Endothelial cell of umbilical vein (primary cell): ENCODE measurements at regions not wholly inside any gene's neighbourhood (a gene's known extent, or its start where the extent isn't known, plus 50 kb on each side); places are given as distances from the start of the nearest gene placed in this dataset.
"Not testable (repeated sequence)": the region's sequence is repeated elsewhere in the genome, so short reads cannot be mapped to it uniquely, and the experiment has no call there.

Source experiments
- BruUV-seq: library from RNA; stranded (reverse); fragments of 400-500 nt; replicated peaks from 2 replicates; lab custom pipeline; 2021; lab: Mats Ljungman, UMichigan
- CTCF ChIA-PET: fragments of 300-600, 350-600 bp; sonication (Branson Sonifier 250); formaldehyde crosslinking; loops from one replicate; lab custom pipeline; 2021; ENCODE audit warnings: antibody characterized with exemption, inconsistent platforms; lab: Charles Lee
- POLR2A ChIA-PET: fragments of 300-600, 350-600 bp; sonication (Branson Sonifier 250); formaldehyde crosslinking; loops from one replicate; lab custom pipeline; 2021; ENCODE audit warnings: antibody characterized with exemption, inconsistent platforms; lab: Charles Lee
- DNase-seq: peaks from one replicate; pipeline ENCODE4 v3.0.0-alpha.2; 2011; ENCODE audit warnings: low read depth, low spot score
- FAIRE-seq: peaks from 2 replicates; lab custom pipeline; 2011; peaks lifted over from hg19 to GRCh38; lab: Jason Lieb, UNC
- H2AFZ ChIP-seq: 2 replicates; pipeline ENCODE4 v1.6.0; 2012; ENCODE audit warnings: low read depth, low read length, control low read depth, inconsistent platforms
- H3K27ac ChIP-seq: 2 replicates; pipeline ENCODE4 v1.5.1; 2011; ENCODE audit warnings: low read depth, mild to moderate bottlenecking, control low read depth, low read length, moderate library complexity; ENCODE audit not compliant: insufficient read depth
- H3K27me3 ChIP-seq, 2 experiments: 2 replicates each; pipeline versions ENCODE4 v1.6.0 to v1.6.1; 2011; ENCODE audit warnings: low read length in 2 of 2, mixed read lengths in 1 of 2; ENCODE audit not compliant: control insufficient read depth in 2 of 2, insufficient read depth in 2 of 2
- H3K36me3 ChIP-seq, 2 experiments: 2 replicates in 1 of 2; 3 replicates in 1 of 2; pipeline ENCODE4 v1.5.1; 2011; ENCODE audit warnings: low read length in 2 of 2, mild to moderate bottlenecking in 1 of 2, moderate library complexity in 1 of 2; ENCODE audit not compliant: control insufficient read depth in 2 of 2, insufficient read depth in 2 of 2; ENCODE audit errors: extremely low read depth in 1 of 2
- H3K4me1 ChIP-seq: 3 replicates; pipeline ENCODE4 v1.5.1; 2011; ENCODE audit warnings: mild to moderate bottlenecking, low read length; ENCODE audit not compliant: control insufficient read depth, insufficient read depth; ENCODE audit errors: extremely low read depth
- H3K4me2 ChIP-seq: 2 replicates; pipeline ENCODE4 v1.6.1; 2011; ENCODE audit warnings: low read length, control low read depth, mixed read lengths; ENCODE audit not compliant: insufficient read depth
- H3K4me3 ChIP-seq, 3 experiments: fragments of 200-600 bp in 1 of 3; sonication (generic), shearing (Covaris generic) in 1 of 3; replicated peaks in 1 of 3; 2 replicates each; pipeline ENCODE4 v1.5.1; 2011 to 2016; ENCODE audit warnings: control low read depth in 3 of 3, low read length in 3 of 3, mild to moderate bottlenecking in 2 of 3, inconsistent platforms in 1 of 3, low read depth in 1 of 3, moderate library complexity in 1 of 3; ENCODE audit not compliant: insufficient read depth in 1 of 3
- H3K79me2 ChIP-seq: 2 replicates; pipeline ENCODE4 v1.6.0; 2012; ENCODE audit warnings: low read length, inconsistent platforms; ENCODE audit not compliant: control insufficient read depth, insufficient read depth
- H3K9ac ChIP-seq: replicated peaks from 2 replicates; pipeline ENCODE3; 2011; ENCODE audit warnings: low read length, control low read depth; ENCODE audit not compliant: insufficient read depth; ENCODE audit errors: extremely low read depth
- H3K9me1 ChIP-seq: replicated peaks from 3 replicates; pipeline ENCODE4 v1.6.0; 2011; ENCODE audit warnings: mild to moderate bottlenecking, low read length; ENCODE audit not compliant: control insufficient read depth, insufficient read depth; ENCODE audit errors: extremely low read depth
- H3K9me3 ChIP-seq: replicated peaks from 2 replicates; pipeline ENCODE4 v1.5.1; 2012; ENCODE audit warnings: low read length, inconsistent platforms; ENCODE audit not compliant: control insufficient read depth, insufficient read depth
- H4K20me1 ChIP-seq: replicated peaks from 2 replicates; pipeline ENCODE3; 2011; ENCODE audit warnings: mild to moderate bottlenecking, low read length; ENCODE audit not compliant: control insufficient read depth, insufficient read depth; ENCODE audit errors: extremely low read depth
- CTCF ChIP-seq, 2 donors: IDR thresholded peaks; 1 replicate in 1 of 2; 2 replicates in 1 of 2; pipeline ENCODE4 v1.5.1; 2011; ENCODE audit warnings: low read length in 2 of 2, mild to moderate bottlenecking in 2 of 2, moderate library complexity in 2 of 2, control low read depth in 1 of 2, inconsistent platforms in 1 of 2, low read depth in 1 of 2; ENCODE audit not compliant: insufficient read depth in 1 of 2; ENCODE audit errors: extremely low read depth in 1 of 2
- EZH2 ChIP-seq: IDR thresholded peaks from 2 replicates; pipeline ENCODE4 v1.6.1; 2012; ENCODE audit warnings: borderline replicate concordance, low read depth, mild to moderate bottlenecking, moderate library complexity, low read length, inconsistent platforms; ENCODE audit not compliant: severe bottlenecking
- FOS ChIP-seq: IDR thresholded peaks from 2 replicates; pipeline ENCODE4 v1.6.1; 2011; ENCODE audit warnings: mild to moderate bottlenecking, low read length, moderate library complexity, borderline replicate concordance; ENCODE audit not compliant: insufficient read depth
- GATA2 ChIP-seq: IDR thresholded peaks from 2 replicates; pipeline ENCODE4 v1.7.0; 2011; ENCODE audit warnings: low read depth, mild to moderate bottlenecking, moderate library complexity, mixed read lengths, low read length; ENCODE audit not compliant: insufficient read length, insufficient read depth
- JUN ChIP-seq: IDR thresholded peaks from 2 replicates; pipeline ENCODE4 v1.6.1; 2011; ENCODE audit warnings: borderline replicate concordance, low read depth; ENCODE audit not compliant: insufficient read length, insufficient read depth
- MAX ChIP-seq: IDR thresholded peaks from 2 replicates; pipeline ENCODE4 v1.6.1; 2011; ENCODE audit not compliant: insufficient read depth, insufficient read length
- MYC ChIP-seq: IDR thresholded peaks from one replicate; pipeline ENCODE4 v1.6.1; 2011; ENCODE audit warnings: mild to moderate bottlenecking, low read depth, low read length
- POLR2A ChIP-seq: IDR thresholded peaks from 2 replicates; pipeline ENCODE4 v1.6.1; 2012; ENCODE audit warnings: low read depth, mild to moderate bottlenecking, control low read depth, low read length
- POLR2AphosphoS5 ChIP-seq: IDR thresholded peaks from 2 replicates; pipeline ENCODE4 v1.6.1; 2012; ENCODE audit warnings: low read depth, mild to moderate bottlenecking, control low read depth, low read length, moderate library complexity; ENCODE audit not compliant: insufficient read depth
- dilution Hi-C: fragments of 300-500 bp; cut with MboI; formaldehyde crosslinking; loops from one replicate; pipeline ENCODE4 v1.15.0; 2019; ENCODE audit warnings: low sequenced_read_pairs; ENCODE audit not compliant: extremely low pct_ligation_motif_present
- intact Hi-C: fragments of 100-400 bp; cut with micrococcal nuclease; formaldehyde crosslinking; loops from one replicate; pipeline ENCODE4 v1.10.0; 2022

GRCh38 chr1:244297616-244298015 lies 154.1 kb downstream of the ADSS2 start:
- no peak for FAIRE-seq
- Histone ChIP-seq H3K36me3 (no peaks in the 10 kb centered on the region), H3K9me1 (no peaks in the 10 kb centered on the region), H3K9ac (no peak overlapping the region), H3K4me3 (no peak overlapping the region), H3K9me3 (no peaks in the 10 kb centered on the region), H2AFZ (no peak overlapping the region), H4K20me1 (no peaks in the 10 kb centered on the region), H3K4me2 (no peak overlapping the region), H3K27ac (no peak overlapping the region), H3K4me1 (peaks cover 33% of the 10 kb centered on the region), H3K79me2 (peaks cover 4% of the 10 kb centered on the region), H3K27me3 (no peaks in the 10 kb centered on the region)
- CTCF ChIA-PET = interaction anchor here (1.2 to 2.9 kb wide), 2 partner anchors 589 to 954 kb away, joined by 3 to 9 read pairs; no protein-coding TSS in a partner anchor
- intact Hi-C loops (loop anchor here (10.0 kb wide), 1 partner anchor 1843 kb away; no protein-coding TSS in a partner anchor), dilution Hi-C loops (no loop called here)
- TF ChIP-seq GATA2 (no peak), JUN (no peak), FOS (no peak), MYC (no peak), CTCF (IDR thresholded peaks at IDR 0.05; ENCODE audit: extremely low read depth in 1 of 2, insufficient read depth in 1 of 2, low read depth in 1 of 2, low read length in 2 of 2) (no peak), POLR2AphosphoS5 (no peak), MAX (no peak), EZH2 (no peak), POLR2A (no peak)
- POLR2A ChIA-PET = no interaction called here
- no peak for DNase-seq
- no TSS peak for BruUV-seq

- H4K20me1 ChIP-seq, H3K27ac ChIP-seq, H3K79me2 ChIP-seq, H3K9ac ChIP-seq, intact Hi-C loops, H3K4me2 ChIP-seq, H3K27me3 ChIP-seq, H3K4me3 ChIP-seq, H2AFZ ChIP-seq, H3K36me3 ChIP-seq, BruUV-seq, H3K9me3 ChIP-seq, DNase-seq, H3K9me1 ChIP-seq, dilution Hi-C loops, FAIRE-seq: not testable (repeated sequence)
- ChIA-PET POLR2A (interaction anchor here (0.6 kb wide), 1 partner anchor 893 kb away, joined by 7 read pairs; no protein-coding TSS in a partner anchor), CTCF (interaction anchor here (0.6 to 3.7 kb wide), 34 partner anchors 10 to 1845 kb away, joined by 3 to 22 read pairs (median 3); a partner anchor contains a TSS)
- H3K4me1 ChIP-seq = peaks cover 55% of the 10 kb centered on the region
These were observed 151.7 kb downstream of the ADSS2 start for GRCh38 chr1:244300029-244300375.
